UCSD-AML1 (cell line): ENCODE measurements at regions not wholly inside any gene's neighbourhood (a gene's known extent, or its start where the extent isn't known, plus 50 kb on each side); places are given as distances from the start of the nearest gene placed in this dataset.
"Not testable (repeated sequence)": the region's sequence is repeated elsewhere in the genome, so short reads cannot be mapped to it uniquely, and the experiment has no call there.

ENCODE experiments used
- DNase-seq: peaks from one replicate; lab custom pipeline; 2025; ENCODE audit not compliant: unreplicated experiment; lab: John Stamatoyannopoulos, UW

DNA sequence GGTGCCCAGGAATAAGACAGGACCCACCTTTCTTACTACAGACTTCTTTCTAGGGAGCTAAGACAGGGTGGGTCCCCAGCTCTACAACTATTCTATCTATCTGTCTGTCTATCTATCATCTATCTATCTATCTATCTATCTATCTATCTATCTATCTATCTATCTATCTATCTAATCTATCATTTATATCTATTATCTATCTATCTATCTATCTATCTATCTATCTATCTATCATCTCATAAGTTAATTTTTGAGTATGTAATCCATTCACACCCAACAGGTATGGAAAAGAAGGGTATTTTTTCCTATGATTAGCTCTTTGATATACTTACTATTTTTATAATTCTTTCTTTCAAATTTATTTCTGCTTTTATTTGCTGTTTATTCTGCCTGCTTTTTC, 55.9 kb downstream of the BAMBI start:
- no peak for DNase-seq

GRCh38 chr10:28733647-28734046, 56.3 kb downstream of the BAMBI start:
- no peak for DNase-seq

DNA sequence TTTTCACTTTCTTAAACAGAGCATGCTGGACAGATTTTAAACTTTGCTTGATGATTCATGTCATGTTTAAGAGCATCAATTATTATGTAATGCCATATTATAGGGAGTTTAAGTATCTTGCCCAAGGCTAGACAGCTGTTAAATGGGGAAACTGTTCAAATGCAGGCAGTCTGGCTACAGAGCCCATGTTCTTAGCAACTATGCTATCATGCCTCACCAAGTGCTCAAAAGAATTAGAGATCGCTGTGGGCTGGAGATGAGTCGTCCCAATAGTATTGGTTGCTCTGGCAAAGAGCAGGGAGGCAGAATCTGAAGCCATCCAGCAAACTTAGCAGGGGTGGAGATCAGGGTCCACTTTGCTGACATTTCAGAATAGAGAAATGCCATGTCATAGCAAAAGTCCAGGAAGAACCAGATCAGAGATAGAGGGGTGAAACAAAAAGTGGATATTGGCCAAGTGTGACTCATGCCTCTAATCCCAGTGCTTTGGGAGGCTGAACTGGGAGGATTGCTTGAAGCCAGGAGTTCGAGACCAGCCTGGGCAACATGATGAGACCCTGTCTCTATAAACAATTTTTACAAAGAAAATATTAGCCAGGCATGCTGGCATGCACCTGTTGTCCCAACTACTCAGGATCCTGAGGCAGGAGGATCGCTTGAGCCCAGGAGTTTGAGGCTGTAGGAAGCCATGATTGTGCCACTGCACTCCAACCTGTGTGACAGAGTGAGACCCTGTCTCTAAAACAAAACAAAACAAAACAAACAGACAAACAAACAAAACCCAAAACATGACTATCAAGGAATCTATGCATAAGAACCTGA, 57.8 kb downstream of the BAMBI start:
- no peak for DNase-seq

DNA sequence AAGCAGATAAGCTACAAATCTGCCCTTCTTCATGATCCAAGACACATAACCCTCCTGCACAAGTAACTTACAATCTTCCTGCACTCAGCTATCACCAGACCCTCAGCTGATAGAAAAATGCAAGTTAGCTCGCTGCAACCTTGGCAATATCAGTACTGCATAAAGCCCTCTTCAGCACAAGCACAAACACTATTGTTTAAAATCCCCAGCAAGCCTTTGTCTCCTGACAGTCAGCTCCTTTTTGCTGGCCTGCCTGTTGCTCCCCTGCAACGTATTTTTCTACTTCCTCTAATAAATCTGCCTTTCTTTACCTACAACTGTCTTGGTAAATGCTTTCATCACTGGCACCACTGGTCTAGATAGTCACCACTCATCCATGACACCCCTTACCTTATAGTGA, 59.8 kb downstream of the BAMBI start:
- DNase-seq: no peak

DNA sequence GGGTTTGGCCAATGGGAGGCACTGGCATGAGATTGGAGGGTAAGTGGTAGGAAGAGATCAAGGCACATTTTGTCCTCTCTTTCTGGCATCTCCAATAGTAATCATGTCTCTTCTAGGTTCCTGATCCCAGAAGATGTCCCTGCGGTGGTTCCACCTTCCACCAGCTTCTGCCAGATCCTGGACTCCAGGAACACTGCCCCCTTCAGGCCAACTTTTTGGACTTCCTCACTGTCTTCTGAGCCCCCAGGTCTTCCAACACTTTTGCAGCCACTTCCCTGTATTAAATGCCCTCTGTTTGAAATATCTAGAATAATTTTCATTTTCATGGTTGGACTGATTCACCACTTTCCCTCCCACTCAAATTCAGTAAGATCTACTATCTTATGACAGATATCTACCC, 60.9 kb downstream of the BAMBI start:
- DNase-seq: no peak

DNA sequence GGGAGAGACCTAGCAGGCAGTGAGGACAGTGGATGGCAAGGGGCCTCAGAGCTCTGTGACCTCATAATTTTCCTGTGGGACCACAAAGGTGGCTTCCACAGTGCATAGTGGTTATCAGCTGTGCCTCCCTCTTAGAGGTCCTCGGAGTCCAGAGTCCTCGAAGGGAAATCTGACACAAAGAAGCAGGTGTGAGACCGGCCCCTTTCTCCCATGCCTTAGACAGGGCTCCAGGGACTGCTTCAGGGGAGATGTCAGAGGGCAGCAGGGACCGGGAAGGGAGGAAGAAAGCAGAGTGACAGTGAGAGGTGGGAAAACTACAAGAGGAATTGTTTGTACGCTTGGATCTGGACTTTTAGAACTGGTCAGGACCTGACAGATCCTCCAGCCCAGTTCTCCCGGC, 66.3 kb downstream of the BAMBI start:
- DNase-seq: no peak

DNA sequence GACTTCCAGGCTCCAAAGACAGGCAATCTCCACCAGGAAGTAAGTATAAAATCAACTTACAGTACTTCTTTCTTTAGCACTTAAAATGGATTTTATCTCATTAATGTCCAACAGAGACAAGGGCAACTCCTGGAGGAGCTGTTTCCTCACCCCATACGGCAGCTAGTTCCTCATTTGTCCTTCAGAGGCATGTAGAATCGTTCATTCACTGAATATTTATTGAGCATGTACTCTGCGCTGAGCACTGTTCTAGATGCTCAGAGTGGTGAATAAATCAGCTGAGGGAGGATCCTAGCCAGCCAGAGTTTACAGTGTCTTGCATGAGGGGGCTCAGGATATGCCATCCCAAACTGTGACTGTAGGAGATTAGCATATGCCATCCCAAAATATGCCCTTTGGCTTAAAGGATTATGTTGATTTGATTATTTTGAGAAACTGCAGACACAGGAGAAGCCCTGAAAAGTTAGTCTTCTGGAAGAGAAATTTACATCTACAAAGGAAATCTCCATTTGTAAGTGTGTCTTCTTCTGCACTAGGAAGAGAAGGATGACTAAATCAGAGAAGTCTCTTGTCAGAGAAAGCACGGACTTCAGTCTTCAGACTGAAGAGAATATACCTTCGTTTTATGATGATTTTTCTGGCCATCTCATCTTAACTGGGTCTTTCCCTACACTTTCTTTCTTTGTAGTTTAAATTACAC, 66.9 kb downstream of the BAMBI start:
- no peak for DNase-seq

DNA sequence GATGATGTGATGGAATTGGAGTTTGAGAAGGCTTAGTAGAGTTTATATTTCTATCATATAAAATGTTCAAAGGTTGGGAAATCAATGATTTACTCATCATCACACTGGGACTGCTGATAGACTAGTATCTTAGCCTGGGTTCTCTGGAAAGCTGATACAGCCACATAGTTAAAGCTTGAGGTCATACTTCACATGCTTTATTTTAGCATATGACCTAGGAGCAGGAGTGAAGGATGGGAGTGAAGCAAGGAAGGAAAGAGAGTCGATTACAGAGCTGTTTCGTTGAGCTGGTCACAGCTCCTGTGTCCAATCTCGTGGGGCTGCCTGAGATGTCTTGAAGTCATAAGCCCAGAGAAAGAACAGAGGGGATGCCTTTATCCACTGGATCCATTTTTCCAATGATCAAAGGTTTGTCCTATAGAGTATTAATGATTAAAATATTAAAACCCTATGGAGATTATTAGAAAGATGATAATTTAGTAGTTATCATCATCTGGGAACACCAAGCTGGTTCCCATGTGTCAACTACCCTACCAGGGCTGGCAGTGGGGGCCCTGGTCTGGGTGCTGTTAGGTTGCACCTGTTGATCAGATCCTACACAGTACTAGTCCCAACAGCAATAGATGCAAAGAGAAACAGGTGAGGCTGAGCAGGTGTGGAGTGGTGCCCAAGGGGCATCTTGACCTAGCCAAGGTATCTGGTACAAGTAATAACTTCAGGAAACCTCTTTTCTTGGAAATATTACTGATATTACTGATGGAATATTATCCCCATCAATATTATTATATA, 77.8 kb downstream of the BAMBI start:
- DNase-seq: no peak

- no peak for DNase-seq
Observed at GRCh38 chr10:28761084-28761846, 83.9 kb downstream of the BAMBI start.

GRCh38 chr10:28763471-28764170, 86.3 kb downstream of the BAMBI start:
- DNase-seq: no peak

- DNase-seq: no peak
Observed at GRCh38 chr10:28765641-28766040, 88.3 kb downstream of the BAMBI start.

GRCh38 chr10:28768227-28768626, 90.9 kb downstream of the BAMBI start:
- DNase-seq: no peak

- no peak for DNase-seq
Observed at GRCh38 chr10:28769091-28769604, 91.8 kb downstream of the BAMBI start.

GRCh38 chr10:28771580-28772090, 94.3 kb downstream of the BAMBI start:
- not testable (repeated sequence) for DNase-seq

- no peak for DNase-seq
Observed at GRCh38 chr10:28774051-28774995, 97.0 kb downstream of the BAMBI start.

DNA sequence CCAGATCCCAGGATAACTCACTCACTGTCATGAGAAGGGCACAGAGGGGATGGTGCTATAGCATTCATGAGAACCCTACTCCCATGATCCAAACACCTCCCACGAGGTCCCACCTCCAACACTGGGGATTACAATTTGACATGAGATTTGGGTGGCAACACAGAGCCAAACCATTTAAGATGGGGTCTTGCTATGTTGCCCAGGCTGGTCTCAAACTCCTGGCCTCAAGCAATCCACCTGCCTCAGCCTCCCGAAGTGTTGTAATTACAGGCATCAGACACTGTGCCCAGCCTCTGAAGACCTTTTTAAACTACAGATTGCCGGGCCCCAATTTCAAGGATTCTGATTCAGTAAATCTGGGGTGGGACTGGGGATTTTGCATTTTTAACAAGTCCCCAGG, 98.5 kb downstream of the BAMBI start:
- DNase-seq: no peak

- no peak for DNase-seq
Observed at GRCh38 chr10:28776519-28776918, 99.2 kb downstream of the BAMBI start.

- DNase-seq: no peak
Observed at GRCh38 chr10:28777911-28778310, 100.6 kb downstream of the BAMBI start.

- DNase-seq: no peak
Observed at GRCh38 chr10:28778524-28778923, 101.2 kb downstream of the BAMBI start.
